PC-9 (cell line): ENCODE measurements at regions not wholly inside any gene's neighbourhood (a gene's known extent, or its start where the extent isn't known, plus 50 kb on each side); places are given as distances from the start of the nearest gene placed in this dataset.

ENCODE experiments used
- BruUV-seq: library from RNA; stranded (reverse); fragments of 400-500 nt; replicated peaks from 2 replicates; lab custom pipeline; 2021; lab: Mats Ljungman, UMichigan
- CTCF ChIA-PET: fragments of 300-600 bp; sonication (Branson Sonifier 250); formaldehyde crosslinking; loops from one replicate; lab custom pipeline; 2022; ENCODE audit warnings: antibody characterized with exemption; lab: Charles Lee
- POLR2A ChIA-PET: fragments of 300-600 bp; sonication (Branson Sonifier 250); formaldehyde crosslinking; loops from one replicate; lab custom pipeline; 2022; ENCODE audit warnings: antibody characterized with exemption; ENCODE audit not compliant: unreplicated experiment; lab: Charles Lee
- DNase-seq, 2 experiments: peaks; one replicate each; pipeline versions ENCODE4 v3.0.0 to v3.0.0-alpha.2; 2015 to 2022; ENCODE audit warnings: mixed read lengths in 1 of 2
- H2AFZ ChIP-seq: fragments of 200-600 bp; sonication (generic); 2 replicates; pipeline ENCODE4 v1.8.1; 2017; ENCODE audit warnings: antibody characterized with exemption
- H3F3A ChIP-seq: fragments of 200-600 bp; sonication (generic); 2 replicates; pipeline ENCODE4 v1.8.1; 2017; ENCODE audit warnings: antibody characterized with exemption, mild to moderate bottlenecking, low read depth; ENCODE audit not compliant: insufficient read depth
- H3K27ac ChIP-seq: fragments of 200-600 bp; sonication (generic); 2 replicates; pipeline ENCODE4 v1.6.1; 2016; ENCODE audit warnings: mixed run types
- H3K27me3 ChIP-seq: fragments of 200-600 bp; sonication (generic); 2 replicates; pipeline ENCODE4 v1.6.1; 2016; ENCODE audit warnings: low read depth, mixed run types; ENCODE audit not compliant: insufficient read depth
- H3K36me3 ChIP-seq: fragments of 200-600 bp; sonication (generic); 2 replicates; pipeline ENCODE4 v1.6.1; 2016; ENCODE audit warnings: low read depth, mixed run types
- H3K4me1 ChIP-seq: fragments of 200-600 bp; sonication (generic); replicated peaks from 2 replicates; pipeline ENCODE4 v1.6.1; 2016; ENCODE audit warnings: mixed run types; ENCODE audit not compliant: insufficient read depth
- H3K4me2 ChIP-seq: fragments of 200-600 bp; sonication (generic); 2 replicates; pipeline ENCODE4 v1.6.1; 2017; ENCODE audit warnings: mixed run types
- H3K4me3 ChIP-seq: fragments of 200-600 bp; sonication (generic); 2 replicates; pipeline ENCODE4 v1.6.1; 2016; ENCODE audit warnings: mixed run types
- H3K79me2 ChIP-seq: fragments of 200-600 bp; sonication (generic); 2 replicates; pipeline ENCODE4 v1.6.1; 2017; ENCODE audit warnings: low read depth, mixed run types
- H3K9me2 ChIP-seq: fragments of 200-600 bp; sonication (generic); 2 replicates; pipeline ENCODE4 v1.8.1; 2017; ENCODE audit warnings: mild to moderate bottlenecking; ENCODE audit not compliant: insufficient read depth
- H3K9me3 ChIP-seq: fragments of 200-600 bp; sonication (generic); 2 replicates; pipeline ENCODE4 v1.8.1; 2016; ENCODE audit warnings: low read depth; ENCODE audit not compliant: insufficient read depth
- H4K20me1 ChIP-seq: fragments of 200-600 bp; sonication (generic); 2 replicates; pipeline ENCODE4 v1.8.1; 2017; ENCODE audit not compliant: insufficient read depth
- CTCF ChIP-seq: fragments of 200-600 bp; sonication (generic); conservative IDR thresholded peaks from 2 replicates; pipeline ENCODE4 v1.6.1; 2017; ENCODE audit warnings: mixed run types, antibody characterized with exemption, mild to moderate bottlenecking, moderate library complexity
- EZH2 ChIP-seq: fragments of 200-600 bp; sonication (generic); IDR thresholded peaks from 2 replicates; pipeline ENCODE4 v1.8.0; 2017; ENCODE audit warnings: antibody characterized with exemption, low read depth
- intact Hi-C: fragments of 100-400 bp; cut with micrococcal nuclease; formaldehyde crosslinking; loops from one replicate; pipeline ENCODE4 v1.10.0; 2022; ENCODE audit not compliant: unreplicated experiment

DNA sequence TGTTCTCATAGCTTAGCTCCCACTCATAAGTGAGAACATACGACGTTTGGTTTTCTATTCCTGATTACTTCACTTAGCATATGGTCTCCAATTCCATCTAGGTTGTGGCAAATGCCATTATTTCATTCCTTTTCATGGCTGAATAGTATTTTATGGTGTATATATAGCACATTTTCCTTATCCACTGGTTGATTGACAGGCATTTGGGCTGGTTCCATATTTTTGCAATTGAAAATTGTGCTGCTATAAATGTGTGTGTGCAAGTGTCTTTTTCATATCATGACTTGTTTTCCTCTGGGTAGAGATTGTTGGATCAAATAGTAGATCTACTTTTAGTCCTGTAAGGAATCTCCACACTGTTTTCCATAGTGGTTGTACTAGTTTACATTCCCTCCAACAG, 133.0 kb upstream of the TAB2 start:
- TF ChIP-seq CTCF (no peak), EZH2 (no peak)
- Histone ChIP-seq H3K27ac (no peak overlapping the region), H3K4me2 (no peak overlapping the region), H4K20me1 (no peaks in the 10 kb centered on the region), H3K4me3 (no peak overlapping the region), H3K36me3 (no peaks in the 10 kb centered on the region), H3F3A (peaks cover 5% of the 10 kb centered on the region; the same call in 1 of the 2 replicates), H3K27me3 (no peaks in the 10 kb centered on the region), H2AFZ (no peak overlapping the region), H3K4me1 (no peaks in the 10 kb centered on the region), H3K79me2 (no peaks in the 10 kb centered on the region), H3K9me3 (no peaks in the 10 kb centered on the region; the same call in 1 of the 2 replicates), H3K9me2 (no peaks in the 10 kb centered on the region)
- intact Hi-C loops, result no loop called here
- no peak for DNase-seq
- ChIA-PET POLR2A (no interaction called here), CTCF (no interaction called here)
- BruUV-seq, result no TSS peak

DNA sequence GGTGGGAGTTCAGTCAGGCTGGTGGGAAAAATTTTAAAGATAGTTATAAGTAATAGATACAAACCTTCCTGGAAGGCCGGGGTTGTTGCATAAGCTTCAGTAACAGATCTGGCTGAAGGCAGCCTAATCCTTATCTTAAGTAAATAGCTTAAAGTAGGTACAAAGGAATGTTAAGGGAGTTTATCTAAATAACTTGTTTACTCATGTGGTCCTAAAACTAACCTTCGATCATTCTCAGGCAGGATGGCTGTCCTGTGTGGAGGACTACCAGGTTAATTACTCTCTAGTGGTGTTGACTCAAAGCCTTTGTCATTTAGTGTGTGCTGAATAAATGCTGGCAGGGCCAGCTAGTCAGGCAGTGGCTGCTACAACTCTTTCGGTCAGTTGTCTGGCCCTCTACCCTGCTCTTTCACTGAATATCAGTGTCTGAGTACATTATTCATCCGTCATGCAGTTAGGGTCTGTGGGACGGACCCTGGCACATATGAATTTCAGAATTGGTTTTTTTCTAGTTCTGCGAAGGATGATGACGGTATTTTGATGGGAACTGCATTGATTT, 131.6 kb upstream of the TAB2 start:
- intact Hi-C loops, result no loop called here
- Histone ChIP-seq H3K79me2 (no peaks in the 10 kb centered on the region), H3K27me3 (no peaks in the 10 kb centered on the region), H3K9me3 (no peaks in the 10 kb centered on the region; the same call in 1 of the 2 replicates), H3K4me3 (no peak overlapping the region), H2AFZ (no peak overlapping the region), H3K9me2 (no peaks in the 10 kb centered on the region; the same call in 1 of the 2 replicates), H3K4me1 (no peaks in the 10 kb centered on the region), H3K36me3 (no peaks in the 10 kb centered on the region), H3K4me2 (no peak overlapping the region), H3F3A (peaks cover 5% of the 10 kb centered on the region; the same call in 1 of the 2 replicates), H4K20me1 (no peaks in the 10 kb centered on the region), H3K27ac (no peak overlapping the region)
- no TSS peak for BruUV-seq
- TF ChIP-seq EZH2, result no peak
- TF ChIP-seq CTCF, result no peak
- ChIA-PET POLR2A (no interaction called here), CTCF (no interaction called here)
- DNase-seq, result peak in 1 of 2 experiments; percentile 51

DNA sequence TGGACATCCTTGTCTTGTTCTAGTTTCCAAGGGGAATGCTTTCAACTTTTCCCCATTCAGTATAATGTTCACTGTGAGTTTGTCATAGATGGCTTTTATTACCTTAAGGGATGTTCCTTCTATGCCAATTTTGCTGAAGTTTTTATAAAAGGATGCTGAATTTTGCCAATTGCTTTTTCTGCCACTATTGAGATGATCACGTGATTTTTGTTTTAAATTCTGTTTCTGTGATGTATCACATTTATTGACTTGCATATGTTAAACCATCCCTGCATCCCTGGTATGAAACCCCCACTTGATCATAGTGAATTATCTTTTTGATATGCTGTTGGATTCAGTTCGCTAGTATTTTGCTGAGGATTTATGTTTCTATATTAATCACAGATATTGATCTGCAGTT, 130.6 kb upstream of the TAB2 start:
- Histone ChIP-seq H3K79me2 (no peaks in the 10 kb centered on the region), H3K9me2 (no peaks in the 10 kb centered on the region; the same call in 1 of the 2 replicates), H3K9me3 (no peaks in the 10 kb centered on the region; the same call in 1 of the 2 replicates), H3K4me1 (no peaks in the 10 kb centered on the region), H3K27ac (no peak overlapping the region), H3K27me3 (no peaks in the 10 kb centered on the region), H3K4me3 (no peak overlapping the region), H3F3A (peaks cover 5% of the 10 kb centered on the region; the same call in 1 of the 2 replicates), H3K36me3 (no peaks in the 10 kb centered on the region), H2AFZ (no peak overlapping the region), H4K20me1 (no peaks in the 10 kb centered on the region), H3K4me2 (no peak overlapping the region)
- intact Hi-C loops, result no loop called here
- ChIA-PET POLR2A (no interaction called here), CTCF (no interaction called here)
- no peak for DNase-seq
- no peak for TF ChIP-seq CTCF
- TF ChIP-seq EZH2, result no peak
- BruUV-seq, result no TSS peak
